ENCODE measurements at regions not wholly inside any gene's neighbourhood (a gene's known extent, or its start where the extent isn't known, plus 50 kb on each side); places are given as distances from the start of the nearest gene placed in this dataset.

DNA sequence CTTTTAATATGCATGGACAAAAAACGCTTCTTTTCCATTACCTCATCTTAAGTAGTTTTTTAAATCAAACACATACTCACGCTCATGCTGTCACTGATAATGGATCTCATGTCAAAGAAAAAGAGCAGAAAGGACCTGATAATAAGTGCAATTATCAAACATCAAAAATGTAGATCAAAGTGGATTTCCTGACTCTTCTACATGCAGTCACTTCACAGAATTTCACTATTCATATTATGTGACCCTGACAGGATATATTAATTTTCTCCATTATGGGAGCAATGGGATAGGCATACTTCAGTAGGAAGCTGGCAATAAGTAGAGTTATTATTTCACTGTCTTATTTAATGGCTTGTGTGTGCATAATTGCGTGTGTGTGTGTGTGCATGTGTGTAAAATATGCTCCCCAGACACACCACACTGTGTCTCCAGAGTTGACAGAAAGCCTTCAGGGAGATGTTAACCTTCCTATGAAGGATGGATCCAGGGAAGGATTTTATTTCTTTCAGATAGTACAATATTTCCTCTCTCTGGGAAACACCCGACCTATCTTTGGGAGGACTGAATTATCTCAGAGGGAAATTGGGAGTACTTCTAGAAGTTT lies 445.2 kb downstream of the SH2D1A start:
- Histone ChIP-seq H3K4me1 (ENCODE audit: insufficient read depth, insufficient read length) (no peaks in the 10 kb centered on the region), H3K9me3 (ENCODE audit: insufficient read depth, low read length) (no peaks in the 10 kb centered on the region), H3K27me3 (ENCODE audit: insufficient read depth, insufficient read length) (no peaks in the 10 kb centered on the region), H3K4me3 (ENCODE audit: insufficient read length, low read depth) (no peak overlapping the region), H3K36me3 (ENCODE audit: insufficient read depth, insufficient read length, low read length) (no peaks in the 10 kb centered on the region), H3K9ac (ENCODE audit: insufficient read length, low read depth) (no peak overlapping the region)
- TF ChIP-seq SUZ12 (IDR thresholded peaks at IDR 0.05; ENCODE audit: extremely low read depth, insufficient read depth, insufficient read length) = no peak
- no peak for TF ChIP-seq ZNF274 (IDR thresholded peaks at IDR 0.05; ENCODE audit: low read depth, low read length)
- no peak for TF ChIP-seq YY1 (IDR thresholded peaks at IDR 0.05; ENCODE audit: insufficient read depth, insufficient read length)
- no peak for DNase-seq (ENCODE audit: low read depth, low spot score)

GRCh38 chrX:124796989-124797388 lies 450.6 kb downstream of the SH2D1A start:
- H3K36me3 ChIP-seq (ENCODE audit: insufficient read depth, insufficient read length, low read length) = no peaks in the 10 kb centered on the region
- no peak for DNase-seq (ENCODE audit: low read depth, low spot score)
- TF ChIP-seq SUZ12 (IDR thresholded peaks at IDR 0.05; ENCODE audit: extremely low read depth, insufficient read depth, insufficient read length) = no peak
- TF ChIP-seq ZNF274 (IDR thresholded peaks at IDR 0.05; ENCODE audit: low read depth, low read length) = no peak
- TF ChIP-seq YY1 (IDR thresholded peaks at IDR 0.05; ENCODE audit: insufficient read depth, insufficient read length) = no peak
- H3K9ac ChIP-seq (ENCODE audit: insufficient read length, low read depth) = no peak overlapping the region
- H3K9me3 ChIP-seq (ENCODE audit: insufficient read depth, low read length) = no peaks in the 10 kb centered on the region
- no peaks in the 10 kb centered on the region for H3K4me1 ChIP-seq (ENCODE audit: insufficient read depth, insufficient read length)
- no peaks in the 10 kb centered on the region for H3K27me3 ChIP-seq (ENCODE audit: insufficient read depth, insufficient read length)
- no peak overlapping the region for H3K4me3 ChIP-seq (ENCODE audit: insufficient read length, low read depth)

GRCh38 chrX:124804962-124805361 lies 458.6 kb downstream of the SH2D1A start:
- Histone ChIP-seq H3K27me3 (ENCODE audit: insufficient read depth, insufficient read length) (no peaks in the 10 kb centered on the region), H3K36me3 (ENCODE audit: insufficient read depth, insufficient read length, low read length) (no peaks in the 10 kb centered on the region), H3K9ac (ENCODE audit: insufficient read length, low read depth) (no peak overlapping the region), H3K9me3 (ENCODE audit: insufficient read depth, low read length) (no peaks in the 10 kb centered on the region), H3K4me3 (ENCODE audit: insufficient read length, low read depth) (no peak overlapping the region), H3K4me1 (ENCODE audit: insufficient read depth, insufficient read length) (no peaks in the 10 kb centered on the region)
- DNase-seq (ENCODE audit: low read depth, low spot score) = no peak
- no peak for TF ChIP-seq YY1 (IDR thresholded peaks at IDR 0.05; ENCODE audit: insufficient read depth, insufficient read length)
- no peak for TF ChIP-seq SUZ12 (IDR thresholded peaks at IDR 0.05; ENCODE audit: extremely low read depth, insufficient read depth, insufficient read length)
- no peak for TF ChIP-seq ZNF274 (IDR thresholded peaks at IDR 0.05; ENCODE audit: low read depth, low read length)

DNA sequence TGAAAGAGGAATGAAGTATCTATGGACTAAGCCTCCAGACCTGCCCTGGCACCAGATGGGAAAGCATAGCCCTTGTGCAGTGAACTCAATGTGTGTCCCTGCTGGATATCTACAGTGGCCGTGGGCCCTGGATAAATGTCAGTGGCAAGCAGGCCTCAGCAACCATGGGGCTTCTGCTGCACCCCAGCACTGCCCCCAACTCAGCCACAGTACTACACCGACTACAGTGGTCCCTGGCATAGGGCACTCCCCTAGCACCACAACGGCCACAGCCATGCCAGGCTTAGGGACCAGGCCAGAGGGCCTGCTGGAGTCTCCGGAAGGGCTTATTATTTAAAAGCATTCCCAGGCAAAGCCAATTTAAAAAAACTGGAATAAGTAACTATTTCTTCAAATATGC lies 459.1 kb downstream of the SH2D1A start:
- DNase-seq (ENCODE audit: low read depth, low spot score) = no peak
- no peaks in the 10 kb centered on the region for H3K4me1 ChIP-seq (ENCODE audit: insufficient read depth, insufficient read length)
- H3K36me3 ChIP-seq (ENCODE audit: insufficient read depth, insufficient read length, low read length) = no peaks in the 10 kb centered on the region
- H3K27me3 ChIP-seq (ENCODE audit: insufficient read depth, insufficient read length) = no peaks in the 10 kb centered on the region
- no peak for TF ChIP-seq ZNF274 (IDR thresholded peaks at IDR 0.05; ENCODE audit: low read depth, low read length)
- TF ChIP-seq SUZ12 (IDR thresholded peaks at IDR 0.05; ENCODE audit: extremely low read depth, insufficient read depth, insufficient read length) = no peak
- no peak overlapping the region for H3K4me3 ChIP-seq (ENCODE audit: insufficient read length, low read depth)
- no peak overlapping the region for H3K9ac ChIP-seq (ENCODE audit: insufficient read length, low read depth)
- H3K9me3 ChIP-seq (ENCODE audit: insufficient read depth, low read length) = no peaks in the 10 kb centered on the region

DNA sequence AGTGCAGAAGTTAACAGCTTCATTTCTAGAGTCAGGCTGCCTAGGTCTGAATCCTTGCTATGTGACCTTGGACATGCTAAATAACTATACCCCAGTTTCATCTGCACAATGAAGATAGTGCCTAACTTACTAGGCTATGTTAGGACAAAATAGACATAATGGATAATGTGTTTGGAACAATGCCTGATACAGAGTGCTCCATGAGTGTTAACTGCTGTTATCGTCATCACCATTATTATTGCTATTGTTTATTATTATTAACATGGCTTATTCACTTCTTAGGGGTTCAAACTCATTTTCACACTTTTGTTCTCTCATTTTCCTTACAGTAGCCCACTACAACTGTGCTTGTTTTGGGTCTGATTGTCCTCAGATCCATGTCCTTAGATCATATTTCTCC lies 467.7 kb downstream of the SH2D1A start:
- Histone ChIP-seq H3K4me1 (ENCODE audit: insufficient read depth, insufficient read length) (no peaks in the 10 kb centered on the region), H3K27me3 (ENCODE audit: insufficient read depth, insufficient read length) (no peaks in the 10 kb centered on the region), H3K9ac (ENCODE audit: insufficient read length, low read depth) (no peak overlapping the region), H3K4me3 (ENCODE audit: insufficient read length, low read depth) (no peak overlapping the region), H3K36me3 (ENCODE audit: insufficient read depth, insufficient read length, low read length) (no peaks in the 10 kb centered on the region), H3K9me3 (ENCODE audit: insufficient read depth, low read length) (no peaks in the 10 kb centered on the region)
- DNase-seq (ENCODE audit: low read depth, low spot score) = no peak
- no peak for TF ChIP-seq SUZ12 (IDR thresholded peaks at IDR 0.05; ENCODE audit: extremely low read depth, insufficient read depth, insufficient read length)
- no peak for TF ChIP-seq ZNF274 (IDR thresholded peaks at IDR 0.05; ENCODE audit: low read depth, low read length)
- no peak for TF ChIP-seq YY1 (IDR thresholded peaks at IDR 0.05; ENCODE audit: insufficient read depth, insufficient read length)

GRCh38 chrX:124818033-124818432 lies 471.7 kb downstream of the SH2D1A start:
- Histone ChIP-seq H3K36me3 (ENCODE audit: insufficient read depth, insufficient read length, low read length) (no peaks in the 10 kb centered on the region), H3K9me3 (ENCODE audit: insufficient read depth, low read length) (no peaks in the 10 kb centered on the region), H3K4me3 (ENCODE audit: insufficient read length, low read depth) (no peak overlapping the region), H3K9ac (ENCODE audit: insufficient read length, low read depth) (no peak overlapping the region), H3K4me1 (ENCODE audit: insufficient read depth, insufficient read length) (no peaks in the 10 kb centered on the region), H3K27me3 (ENCODE audit: insufficient read depth, insufficient read length) (no peaks in the 10 kb centered on the region)
- no peak for DNase-seq (ENCODE audit: low read depth, low spot score)
- no peak for TF ChIP-seq SUZ12 (IDR thresholded peaks at IDR 0.05; ENCODE audit: extremely low read depth, insufficient read depth, insufficient read length)
- no peak for TF ChIP-seq ZNF274 (IDR thresholded peaks at IDR 0.05; ENCODE audit: low read depth, low read length)
- TF ChIP-seq YY1 (IDR thresholded peaks at IDR 0.05; ENCODE audit: insufficient read depth, insufficient read length) = no peak

GRCh38 chrX:124818764-124819163 lies 472.4 kb downstream of the SH2D1A start:
- Histone ChIP-seq H3K4me3 (ENCODE audit: insufficient read length, low read depth) (no peak overlapping the region), H3K9me3 (ENCODE audit: insufficient read depth, low read length) (no peaks in the 10 kb centered on the region), H3K9ac (ENCODE audit: insufficient read length, low read depth) (no peak overlapping the region), H3K36me3 (ENCODE audit: insufficient read depth, insufficient read length, low read length) (no peaks in the 10 kb centered on the region), H3K27me3 (ENCODE audit: insufficient read depth, insufficient read length) (no peaks in the 10 kb centered on the region), H3K4me1 (ENCODE audit: insufficient read depth, insufficient read length) (no peaks in the 10 kb centered on the region)
- DNase-seq (ENCODE audit: low read depth, low spot score) = no peak
- TF ChIP-seq ZNF274 (IDR thresholded peaks at IDR 0.05; ENCODE audit: low read depth, low read length) = no peak
- no peak for TF ChIP-seq SUZ12 (IDR thresholded peaks at IDR 0.05; ENCODE audit: extremely low read depth, insufficient read depth, insufficient read length)
